Activated B cell treated with CpG ODN at 0.5 μM for 24 hours (primary cell): ENCODE measurements at regions not wholly inside any gene's neighbourhood (a gene's known extent, or its start where the extent isn't known, plus 50 kb on each side); places are given as distances from the start of the nearest gene placed in this dataset.

Experiments
- ATAC-seq: fragments of 200-7000 bp; cut with Tn5 transposase; one replicate; pipeline ENCODE4 v1.10.0; 2021; ENCODE audit warnings: low read depth, mild to moderate bottlenecking, moderate library complexity
- CTCF ChIA-PET: fragments of 350-600 bp; sonication (Branson Sonifier 250); formaldehyde crosslinking; loops from one replicate; lab custom pipeline; 2021; ENCODE audit warnings: antibody characterized with exemption; lab: Charles Lee
- POLR2A ChIA-PET: fragments of 350-600 bp; sonication (Branson Sonifier 250); formaldehyde crosslinking; loops from one replicate; lab custom pipeline; 2021; ENCODE audit warnings: antibody characterized with exemption; lab: Charles Lee
- DNase-seq: peaks from one replicate; pipeline ENCODE4 v3.0.0; 2022
- H3K27ac Mint-ChIP-seq: one replicate; pipeline ENCODE4 v1.8.0; 2020; ENCODE audit warnings: mixed read lengths
- H3K27me3 Mint-ChIP-seq: one replicate; pipeline ENCODE4 v1.8.0; 2021; ENCODE audit warnings: mixed read lengths
- H3K36me3 Mint-ChIP-seq: one replicate; pipeline ENCODE4 v1.8.0; 2021; ENCODE audit warnings: low read depth, mixed read lengths
- H3K4me1 Mint-ChIP-seq: one replicate; pipeline ENCODE4 v1.8.0; 2021; ENCODE audit warnings: mixed read lengths
- H3K4me3 Mint-ChIP-seq: one replicate; pipeline ENCODE4 v1.8.0; 2020; ENCODE audit warnings: mild to moderate bottlenecking, mixed read lengths
- H3K9me3 Mint-ChIP-seq: one replicate; pipeline ENCODE4 v1.8.0; 2020; ENCODE audit warnings: mixed read lengths
- CTCF ChIP-seq: fragments of 200-600 bp; IDR thresholded peaks from one replicate; pipeline ENCODE4 v1.8.0; 2022; ENCODE audit warnings: antibody characterized with exemption, mild to moderate bottlenecking
- intact Hi-C: fragments of 100-400 bp; cut with micrococcal nuclease; formaldehyde crosslinking; loops from one replicate; pipeline ENCODE4 v1.15.1; 2024

DNA sequence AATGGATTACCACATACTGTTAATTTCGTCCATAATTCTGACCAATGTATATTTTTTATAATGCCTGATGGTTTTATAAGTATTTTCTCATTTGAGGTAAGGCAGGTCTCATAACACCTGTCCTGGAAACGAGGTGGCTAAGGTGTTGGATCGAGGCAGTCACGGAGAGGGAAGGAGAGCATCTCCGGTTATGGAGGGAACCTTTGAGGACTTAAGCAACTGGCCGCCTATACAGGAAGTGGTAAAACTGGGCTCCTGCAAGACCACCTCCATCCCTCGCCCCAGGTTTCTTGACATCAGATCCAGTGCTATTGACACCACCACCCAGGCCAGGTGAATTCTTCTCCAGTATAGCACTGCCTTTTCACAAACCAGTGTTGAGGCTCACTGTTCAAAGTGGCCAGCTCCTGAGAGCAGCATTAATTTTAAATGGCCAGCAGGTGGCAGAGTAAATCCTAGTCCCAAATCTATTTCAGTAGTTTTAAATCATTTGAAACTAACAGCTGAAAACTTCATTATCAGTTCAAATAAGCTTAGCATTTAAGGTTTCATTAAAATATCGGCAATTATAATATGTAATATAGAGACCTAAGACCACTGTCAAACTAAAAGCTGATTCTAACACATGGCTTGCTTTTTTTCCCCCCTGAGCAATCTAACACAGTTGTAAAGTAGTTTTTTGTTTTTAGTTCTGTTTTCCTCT, 100.8 kb downstream of the PPM1A start:
- Mint-ChIP-seq H3K27me3 (peaks cover 9% of the 10 kb centered on the region), H3K27ac (no peak overlapping the region), H3K4me1 (peaks cover 3% of the 10 kb centered on the region), H3K36me3 (no peaks in the 10 kb centered on the region), H3K4me3 (no peak overlapping the region), H3K9me3 (no peaks in the 10 kb centered on the region)
- DNase-seq, result no peak
- no peak for ATAC-seq
- intact Hi-C loops, result loop anchor here (1.0 kb wide), 4 partner anchors 209 to 936 kb away; no protein-coding TSS in a partner anchor
- CTCF ChIA-PET, result interaction anchor here (0.7 to 5.7 kb wide), 13 partner anchors 10 to 936 kb away, joined by 3 to 55 read pairs (median 4); no protein-coding TSS in a partner anchor
- no peak for TF ChIP-seq CTCF
- POLR2A ChIA-PET, result no interaction called here

DNA sequence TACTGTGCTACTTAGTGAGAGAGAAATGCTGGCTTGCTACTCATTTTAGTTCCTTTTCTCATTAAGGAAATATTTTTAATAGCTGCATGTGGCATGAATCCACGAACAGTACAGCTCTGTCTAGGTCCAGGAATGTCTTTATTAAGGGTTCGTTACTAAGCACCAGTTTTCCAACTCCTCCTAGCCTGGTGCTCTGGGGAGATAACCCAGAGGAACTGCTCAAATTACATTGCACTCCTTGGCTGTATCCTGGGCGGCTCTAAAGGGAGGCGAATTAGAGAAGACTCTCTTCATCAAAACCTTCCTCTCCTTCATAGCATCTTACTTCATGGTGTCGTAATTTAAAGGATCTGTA, 101.3 kb downstream of the PPM1A start:
- ChIA-PET CTCF (interaction anchor here (0.7 to 5.7 kb wide), 12 partner anchors 9 to 935 kb away, joined by 3 to 55 read pairs (median 4); no protein-coding TSS in a partner anchor), POLR2A (no interaction called here)
- H3K4me1 Mint-ChIP-seq, result peaks cover 3% of the 10 kb centered on the region
- H3K4me3 Mint-ChIP-seq, result no peak overlapping the region
- peaks cover 7% of the 10 kb centered on the region for H3K27me3 Mint-ChIP-seq
- no peak for TF ChIP-seq CTCF
- no peak overlapping the region for H3K27ac Mint-ChIP-seq
- DNase-seq (no peak), ATAC-seq (no peak)
- intact Hi-C loops, result loop anchor here (1.0 kb wide), 4 partner anchors 209 to 936 kb away; no protein-coding TSS in a partner anchor
- no peaks in the 10 kb centered on the region for H3K36me3 Mint-ChIP-seq
- H3K9me3 Mint-ChIP-seq, result no peaks in the 10 kb centered on the region

- H3K4me3 Mint-ChIP-seq, result no peak overlapping the region
- DNase-seq (no peak), ATAC-seq (no peak)
- H3K36me3 Mint-ChIP-seq, result no peaks in the 10 kb centered on the region
- H3K4me1 Mint-ChIP-seq, result peaks cover 3% of the 10 kb centered on the region
- no peak for TF ChIP-seq CTCF
- peaks cover 15% of the 10 kb centered on the region for H3K27me3 Mint-ChIP-seq
- no peaks in the 10 kb centered on the region for H3K9me3 Mint-ChIP-seq
- intact Hi-C loops, result no loop called here
- POLR2A ChIA-PET, result no interaction called here
- H3K27ac Mint-ChIP-seq, result no peak overlapping the region
- CTCF ChIA-PET, result interaction anchor here (1.8 kb wide), 1 partner anchor 22 kb away, joined by 5 read pairs; no protein-coding TSS in a partner anchor
Observed at GRCh38 chr14:60353420-60353819, 104.4 kb downstream of the PPM1A start.

- intact Hi-C loops, result no loop called here
- POLR2A ChIA-PET, result no interaction called here
- ATAC-seq (no peak), DNase-seq (no peak)
- Mint-ChIP-seq H3K27me3 (peaks cover 13% of the 10 kb centered on the region), H3K36me3 (no peaks in the 10 kb centered on the region), H3K4me1 (no peaks in the 10 kb centered on the region), H3K9me3 (no peaks in the 10 kb centered on the region), H3K27ac (no peak overlapping the region), H3K4me3 (no peak overlapping the region)
- no peak for TF ChIP-seq CTCF
- CTCF ChIA-PET, result no interaction called here
Observed at GRCh38 chr14:60355768-60356167, 106.7 kb downstream of the PPM1A start.

DNA sequence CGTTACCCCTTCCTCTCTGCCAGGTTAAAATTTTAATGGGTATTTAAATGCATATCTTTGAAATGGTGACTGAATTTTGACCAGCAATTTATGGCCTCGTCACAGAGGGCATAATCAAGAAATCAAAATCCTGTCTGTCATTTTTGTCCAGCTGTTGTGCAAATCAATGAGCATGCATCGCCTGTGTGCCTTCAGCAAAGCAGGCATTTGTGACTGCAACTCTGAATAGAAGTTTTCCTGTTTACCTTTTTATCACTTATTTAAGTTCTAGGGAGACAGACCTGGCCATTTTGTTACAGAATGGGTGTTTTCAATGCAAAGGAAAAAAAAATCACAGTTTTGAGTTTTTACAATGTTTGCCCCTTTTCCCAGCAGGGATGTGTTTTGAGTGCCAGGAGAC, 107.4 kb downstream of the PPM1A start:
- no peak for TF ChIP-seq CTCF
- Mint-ChIP-seq H3K9me3 (peaks cover under 1% of the 10 kb centered on the region), H3K4me3 (no peak overlapping the region), H3K27ac (no peak overlapping the region), H3K27me3 (peaks cover 18% of the 10 kb centered on the region), H3K4me1 (no peaks in the 10 kb centered on the region), H3K36me3 (no peaks in the 10 kb centered on the region)
- ATAC-seq, result no peak
- no peak for DNase-seq
- intact Hi-C loops, result no loop called here
- ChIA-PET CTCF (no interaction called here), POLR2A (no interaction called here)
